ENCODE measurements at regions not wholly inside any gene's neighbourhood (a gene's known extent, or its start where the extent isn't known, plus 50 kb on each side); places are given as distances from the start of the nearest gene placed in this dataset.

GRCh38 chr1:172978595-172978994 is 72.1 kb downstream of the TNFSF18 start:
- Histone ChIP-seq H3K4me3 (ENCODE audit: extremely low read depth in 1 of 4, insufficient read depth in 2 of 4, low read depth in 3 of 4, low read length in 4 of 4) (no peak overlapping the region), H3K4me1 (replicated peaks in 1 of 4; ENCODE audit: control insufficient read depth in 3 of 4, insufficient read depth in 4 of 4, low read length in 3 of 4) (no peaks in the 10 kb centered on the region), H2BK15ac (ENCODE audit: low read length) (no peak overlapping the region), H3K4ac (replicated peaks; ENCODE audit: insufficient read length, low read depth, low read length) (no peak overlapping the region), H3K18ac (ENCODE audit: extremely low read depth, low read length) (no peak overlapping the region), H3K9ac (replicated peaks in 1 of 4; ENCODE audit: extremely low read depth in 1 of 4, low read depth in 3 of 4, low read length in 3 of 4) (no peak overlapping the region), H3K4me2 (ENCODE audit: insufficient read depth in 1 of 2, low read depth in 2 of 2, low read length in 2 of 2) (no peak overlapping the region), H3K9me3 (ENCODE audit: insufficient read depth in 2 of 2, low read depth in 1 of 2, low read length in 1 of 2) (no peaks in the 10 kb centered on the region), H4K5ac (ENCODE audit: insufficient read length, low read depth, low read length) (no peak overlapping the region), H3K56ac (replicated peaks; ENCODE audit: insufficient read length, low read depth, low read length) (no peak overlapping the region), H4K20me1 (replicated peaks in 1 of 2; ENCODE audit: control insufficient read depth in 1 of 2, insufficient read depth in 2 of 2, low read length in 2 of 2) (no peaks in the 10 kb centered on the region), H2BK12ac (ENCODE audit: low read depth, low read length) (no peak overlapping the region), H2BK5ac (ENCODE audit: low read depth, low read length) (no peak overlapping the region), H4K8ac (ENCODE audit: extremely low read depth, insufficient read depth, low read length) (no peak overlapping the region), H3K27ac (ENCODE audit: low read depth, low read length) (no peak overlapping the region), H2AK5ac (ENCODE audit: low read depth, low read length) (no peak overlapping the region), H2BK20ac (ENCODE audit: low read length) (no peak overlapping the region), H3K23me2 (ENCODE audit: low read depth, low read length) (no peaks in the 10 kb centered on the region), H3K79me2 (ENCODE audit: control insufficient read depth in 1 of 2, insufficient read depth in 2 of 2, low read length in 2 of 2) (no peaks in the 10 kb centered on the region), H3K27me3 (replicated peaks in 1 of 4; ENCODE audit: control insufficient read depth in 3 of 4, extremely low read depth in 1 of 4, insufficient read depth in 3 of 4, low read length in 3 of 4) (peaks cover 0 to 1% (median 0%) of the 10 kb centered on the region in 4 experiments; a peak in 1 of 7 replicates), H3K23ac (ENCODE audit: insufficient read length) (no peak overlapping the region), H3K79me1 (ENCODE audit: low read depth, low read length) (no peaks in the 10 kb centered on the region), H3K14ac (ENCODE audit: insufficient read length) (no peak overlapping the region), H2AFZ (ENCODE audit: low read length) (no peak overlapping the region), H4K91ac (replicated peaks; ENCODE audit: insufficient read length, low read length) (no peak overlapping the region), H3K36me3 (ENCODE audit: control insufficient read depth in 2 of 4, insufficient read depth in 4 of 4, low read length in 3 of 4) (no peaks in the 10 kb centered on the region), H2BK120ac (replicated peaks; ENCODE audit: low read depth, low read length) (no peak overlapping the region)
- TF ChIP-seq TBP (IDR thresholded peaks at IDR 0.05; ENCODE audit: low read depth, low read length) = no peak
- TF ChIP-seq CREB1 (IDR thresholded peaks at IDR 0.05) = no peak
- TF ChIP-seq EP300 (IDR thresholded peaks at IDR 0.05; ENCODE audit: borderline replicate concordance in 1 of 2, low read depth in 2 of 2, low read length in 2 of 2) = no peak
- no peak for TF ChIP-seq SIX5 (IDR thresholded peaks at IDR 0.05; ENCODE audit: low read depth, low read length)
- TF ChIP-seq ATF2 (IDR thresholded peaks at IDR 0.05; ENCODE audit: low read length) = no peak
- TF ChIP-seq RAD21 (IDR thresholded peaks at IDR 0.05 in 1 of 2, conservative IDR thresholded peaks at IDR 0.05 in 1 of 2; ENCODE audit: low read depth in 2 of 2, low read length in 2 of 2) = no peak
- 96% methylated on average over 3 of the region's 3 CpGs; no CpG with 5 or more reads in 1 of the 2 experiments for WGBS, 2 experiments (ENCODE audit: extremely low coverage in 1 of 2, insufficient coverage in 1 of 2, insufficient read length in 1 of 2, insufficient replicate concordance in 2 of 2, low coverage in 1 of 2, low lambda C conversion rate in 2 of 2, missing lambda C conversion rate in 1 of 2)
- ChIA-PET CTCF (ENCODE audit: partially characterized antibody) (no interaction called here), POLR2A (ENCODE audit: partially characterized antibody) (no interaction called here)
- DNase-seq (ENCODE audit: low read depth in 1 of 2, low spot score in 2 of 2) = no peak
- no peak for FAIRE-seq

Data from H1 (cell line).